Osteoblast (primary cell): ENCODE measurements at regions not wholly inside any gene's neighbourhood (a gene's known extent, or its start where the extent isn't known, plus 50 kb on each side); places are given as distances from the start of the nearest gene placed in this dataset.
A peak's percentile ranks its signal among the peaks of the same experiment; 100 is the strongest.

Source experiments
- DNase-seq: peaks from one replicate; pipeline ENCODE4 v3.0.0; 2011; ENCODE audit warnings: low spot score, mixed read lengths; ENCODE audit not compliant: insufficient read length; ENCODE audit errors: missing footprints
- H2AFZ ChIP-seq: 2 replicates; pipeline ENCODE4 v1.6.0; 2011; ENCODE audit warnings: mild to moderate bottlenecking, low read length
- H3K27ac ChIP-seq: 2 replicates; pipeline ENCODE4 v1.5.1; 2011; ENCODE audit warnings: mild to moderate bottlenecking, low read depth, low read length, moderate library complexity
- H3K27me3 ChIP-seq: 2 replicates; pipeline ENCODE4 v1.6.0; 2012; ENCODE audit warnings: mild to moderate bottlenecking, control low read depth, inconsistent platforms, low read length, moderate library complexity; ENCODE audit not compliant: insufficient read depth
- H3K36me3 ChIP-seq: 2 replicates; pipeline ENCODE4 v1.5.1; 2011; ENCODE audit warnings: mild to moderate bottlenecking, low read length, control low read depth, moderate library complexity; ENCODE audit not compliant: insufficient read depth
- H3K4me1 ChIP-seq: 2 replicates; pipeline ENCODE4 v1.5.1; 2011; ENCODE audit warnings: mild to moderate bottlenecking, low read length, control low read depth, moderate library complexity; ENCODE audit not compliant: insufficient read depth
- H3K4me2 ChIP-seq: 2 replicates; pipeline ENCODE4 v1.6.0; 2011; ENCODE audit warnings: mild to moderate bottlenecking, low read length; ENCODE audit not compliant: insufficient read depth
- H3K4me3 ChIP-seq: fragments of 200-600 bp; sonication (generic); 3 replicates; pipeline ENCODE4 v1.5.1; 2012; ENCODE audit warnings: mild to moderate bottlenecking, low read length, inconsistent platforms; ENCODE audit not compliant: insufficient read depth
- H3K79me2 ChIP-seq: 2 replicates; pipeline ENCODE4 v1.6.0; 2012; ENCODE audit warnings: mild to moderate bottlenecking, low read length, control low read depth, inconsistent platforms; ENCODE audit not compliant: insufficient read depth
- H3K9me3 ChIP-seq: 2 replicates; pipeline ENCODE4 v1.5.1; 2011; ENCODE audit warnings: low read depth, low read length, control low read depth
- H4K20me1 ChIP-seq: 2 replicates; pipeline ENCODE4 v1.6.0; 2012; ENCODE audit warnings: mild to moderate bottlenecking, low read length, control low read depth; ENCODE audit not compliant: insufficient read depth
- CTCF ChIP-seq: IDR thresholded peaks from 2 replicates; pipeline ENCODE4 v1.5.1; 2011; ENCODE audit warnings: mild to moderate bottlenecking, low read depth, low read length, moderate library complexity; ENCODE audit errors: extremely low read depth

GRCh38 chr2:222055328-222055727 is 243.5 kb downstream of the PAX3 start:
- Histone ChIP-seq H3K27ac (no peak overlapping the region), H3K4me1 (no peaks in the 10 kb centered on the region), H2AFZ (no peak overlapping the region), H3K9me3 (no peaks in the 10 kb centered on the region), H3K27me3 (no peaks in the 10 kb centered on the region), H3K79me2 (no peaks in the 10 kb centered on the region), H3K4me3 (no peak overlapping the region), H4K20me1 (no peaks in the 10 kb centered on the region), H3K4me2 (no peak overlapping the region), H3K36me3 (no peaks in the 10 kb centered on the region)
- no peak for TF ChIP-seq CTCF
- no peak for DNase-seq

DNA sequence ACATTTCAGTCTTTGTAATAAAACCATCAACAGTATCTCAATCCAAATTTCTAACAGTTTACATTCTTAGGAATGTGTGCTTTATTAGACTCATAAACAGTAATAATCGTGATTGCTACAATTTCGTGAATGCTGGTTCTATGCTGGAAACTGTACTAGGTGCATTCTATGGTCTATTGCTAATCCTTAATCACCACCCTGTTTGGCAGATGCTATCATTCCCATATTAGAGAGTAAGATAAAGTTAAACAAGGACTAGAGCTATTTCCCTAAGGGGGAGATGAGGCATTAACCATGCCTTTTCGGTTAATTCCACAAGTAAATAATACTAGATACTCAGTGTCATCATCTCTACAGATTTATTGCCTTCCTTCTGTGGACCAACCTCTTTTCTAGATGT is 244.0 kb downstream of the PAX3 start:
- no peak for TF ChIP-seq CTCF
- no peak overlapping the region for H2AFZ ChIP-seq
- DNase-seq, result no peak

GRCh38 chr2:222052934-222053367 is 245.8 kb downstream of the PAX3 start:
- TF ChIP-seq CTCF, result peak; percentile 11
- Histone ChIP-seq H3K36me3 (no peaks in the 10 kb centered on the region), H2AFZ (no peak overlapping the region), H3K79me2 (no peaks in the 10 kb centered on the region), H3K27ac (no peak overlapping the region), H4K20me1 (no peaks in the 10 kb centered on the region), H3K4me3 (no peak overlapping the region), H3K9me3 (no peaks in the 10 kb centered on the region), H3K4me2 (no peak overlapping the region), H3K4me1 (no peaks in the 10 kb centered on the region), H3K27me3 (no peaks in the 10 kb centered on the region)
- no peak for DNase-seq

More for the DNA sequence above, 244.0 kb downstream of the PAX3 start:
- Histone ChIP-seq H3K27ac (no peak overlapping the region), H3K27me3 (no peaks in the 10 kb centered on the region), H3K4me2 (no peak overlapping the region), H3K79me2 (no peaks in the 10 kb centered on the region), H3K36me3 (no peaks in the 10 kb centered on the region), H3K9me3 (no peaks in the 10 kb centered on the region), H4K20me1 (no peaks in the 10 kb centered on the region), H3K4me1 (no peaks in the 10 kb centered on the region), H3K4me3 (no peak overlapping the region)

GRCh38 chr2:222050981-222051380 is 247.8 kb downstream of the PAX3 start:
- no peaks in the 10 kb centered on the region for H3K4me1 ChIP-seq
- no peaks in the 10 kb centered on the region for H3K36me3 ChIP-seq
- DNase-seq, result no peak
- H3K27me3 ChIP-seq, result no peaks in the 10 kb centered on the region
- H3K4me2 ChIP-seq, result no peak overlapping the region
- TF ChIP-seq CTCF, result no peak
- H4K20me1 ChIP-seq, result no peaks in the 10 kb centered on the region
- H2AFZ ChIP-seq, result no peak overlapping the region
- H3K9me3 ChIP-seq, result no peaks in the 10 kb centered on the region
- H3K27ac ChIP-seq, result no peak overlapping the region
- no peaks in the 10 kb centered on the region for H3K79me2 ChIP-seq
- no peak overlapping the region for H3K4me3 ChIP-seq
